Gastroesophageal sphincter (tissue), 3 donors: ENCODE measurements at regions not wholly inside any gene's neighbourhood (a gene's known extent, or its start where the extent isn't known, plus 50 kb on each side); places are given as distances from the start of the nearest gene placed in this dataset.

Experiments used
- CTCF ChIP-seq, 4 experiments: fragments of 200-600 bp in 2 of 4; fragments of 450-650 bp in 2 of 4; sonication (generic) in 1 of 4; IDR thresholded peaks; one replicate each; pipeline ENCODE4 v1.5.1; 2017 to 2019; ENCODE audit warnings: antibody characterized with exemption in 4 of 4, mild to moderate bottlenecking in 2 of 4, moderate library complexity in 2 of 4
- EP300 ChIP-seq: sonication (generic); formaldehyde crosslinking; IDR thresholded peaks from one replicate; pipeline ENCODE4 v1.6.1; 2017; ENCODE audit warnings: antibody characterized with exemption, mild to moderate bottlenecking
- POLR2A ChIP-seq, 2 donors: fragments of 450-650 bp; IDR thresholded peaks; one replicate each; pipeline ENCODE4 v1.6.1; 2017; ENCODE audit warnings: antibody characterized with exemption in 2 of 2, mild to moderate bottlenecking in 2 of 2, moderate library complexity in 1 of 2

- TF ChIP-seq CTCF (IDR thresholded peaks at IDR 0.05) (no peak), POLR2A (IDR thresholded peaks at IDR 0.05) (no peak), EP300 (no peak)
Measured at GRCh38 chr16:8199390-8199789, 390.9 kb downstream of the TMEM114 start.
